PC-9 (cell line): ENCODE measurements at regions not wholly inside any gene's neighbourhood (a gene's known extent, or its start where the extent isn't known, plus 50 kb on each side); places are given as distances from the start of the nearest gene placed in this dataset.

Experiments used
- CTCF ChIP-seq: fragments of 200-600 bp; sonication (generic); conservative IDR thresholded peaks from 2 replicates; pipeline ENCODE4 v1.6.1; 2017; ENCODE audit warnings: mixed run types, antibody characterized with exemption, mild to moderate bottlenecking, moderate library complexity
- EZH2 ChIP-seq: fragments of 200-600 bp; sonication (generic); IDR thresholded peaks from 2 replicates; pipeline ENCODE4 v1.8.0; 2017; ENCODE audit warnings: antibody characterized with exemption, low read depth

GRCh38 chr9:25542319-25542718 lies 135.9 kb downstream of the TUSC1 start:
- TF ChIP-seq CTCF (no peak), EZH2 (no peak)
